HG03342 (cell line): ENCODE measurements at regions not wholly inside any gene's neighbourhood (a gene's known extent, or its start where the extent isn't known, plus 50 kb on each side); places are given as distances from the start of the nearest gene placed in this dataset.

Source experiments
- ATAC-seq: cut with Tn5 transposase; IDR thresholded peaks from one replicate; pipeline ENCODE4 v1.9.1; 2021; ENCODE audit warnings: mild to moderate bottlenecking, moderate library complexity; ENCODE audit not compliant: unreplicated experiment

DNA sequence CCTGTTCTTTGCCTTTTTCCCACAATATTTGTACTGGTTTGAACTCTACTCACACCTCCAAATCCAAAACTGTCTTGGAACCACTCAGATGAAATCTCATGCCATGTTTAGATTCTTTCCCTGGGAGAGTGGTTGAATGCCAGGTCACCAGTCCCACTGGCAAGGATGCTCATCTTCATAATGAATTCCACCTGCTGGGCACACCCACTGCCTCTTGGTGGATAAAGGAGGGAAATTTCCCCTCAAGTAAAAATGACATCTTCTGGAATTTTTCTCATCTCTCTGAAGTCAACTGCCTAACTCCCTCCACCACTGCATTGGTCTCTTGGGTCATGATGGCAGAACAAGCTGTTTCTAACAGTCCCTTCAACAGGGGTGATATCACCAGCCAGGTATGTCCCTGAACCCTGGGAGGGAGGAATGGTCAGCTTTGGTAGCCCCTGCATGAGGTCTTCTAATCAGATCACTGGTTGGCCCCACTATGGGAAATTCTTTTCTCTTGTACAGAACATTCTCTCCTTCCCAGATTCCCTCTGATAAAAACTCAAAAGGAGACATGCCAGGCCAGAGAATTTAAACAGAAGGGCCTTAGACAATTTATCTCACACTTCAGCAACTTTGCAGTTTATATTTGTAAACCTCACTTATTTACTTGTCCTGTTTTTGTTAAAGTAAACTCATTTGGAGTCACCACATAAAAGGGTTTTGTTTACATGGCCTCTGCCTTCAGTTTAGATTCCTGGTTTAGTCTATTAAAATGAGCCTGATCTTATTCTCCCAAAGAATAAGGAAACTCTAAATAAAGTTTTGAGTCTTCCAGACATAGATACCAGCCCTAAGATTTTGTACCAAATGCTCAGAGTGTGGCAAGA is 143.4 kb downstream of the WNT5A start:
- ATAC-seq = no peak

DNA sequence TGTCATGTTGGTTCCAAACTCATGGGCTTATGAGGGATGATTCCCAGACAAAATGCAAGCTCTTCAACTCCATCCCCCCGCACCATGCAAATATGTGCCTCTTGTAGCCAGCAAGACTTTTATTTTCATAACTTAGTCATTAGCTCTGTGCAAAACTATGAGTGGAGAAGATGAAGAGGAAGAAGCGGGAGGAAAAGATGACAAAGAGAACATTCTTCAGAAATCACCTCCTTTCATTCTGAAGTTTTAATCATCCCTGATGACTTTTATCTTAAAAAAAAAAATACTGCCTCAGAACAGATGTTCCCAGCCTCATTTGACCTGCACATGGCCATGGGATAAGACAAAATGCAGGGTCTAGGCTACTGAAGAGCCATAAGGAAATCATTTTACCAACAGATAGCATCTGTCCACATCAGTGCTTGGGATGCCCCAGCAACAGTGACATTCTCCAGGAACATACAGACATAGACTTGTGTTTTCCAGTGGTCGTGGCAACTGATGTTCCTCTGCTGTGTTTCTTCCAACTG is 145.5 kb downstream of the WNT5A start:
- no peak for ATAC-seq

DNA sequence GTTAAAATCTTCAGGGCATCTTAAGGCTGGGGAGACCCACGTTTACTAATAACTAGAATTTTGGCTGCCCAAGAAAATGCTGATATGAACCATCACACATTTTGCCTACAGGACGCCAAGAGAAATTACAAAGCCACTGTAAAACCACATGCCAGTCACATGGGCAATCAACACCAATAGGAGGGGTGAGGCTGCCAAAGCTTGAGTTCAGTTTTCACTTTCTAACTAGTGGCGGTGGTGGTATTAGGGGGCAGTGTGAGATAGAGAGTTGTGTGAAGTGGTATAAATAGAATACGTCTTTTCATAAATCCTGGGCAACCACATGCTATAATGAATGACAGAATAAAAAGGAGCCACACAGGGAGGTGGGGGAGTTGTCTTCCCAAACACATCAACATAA is 147.3 kb downstream of the WNT5A start:
- no peak for ATAC-seq

DNA sequence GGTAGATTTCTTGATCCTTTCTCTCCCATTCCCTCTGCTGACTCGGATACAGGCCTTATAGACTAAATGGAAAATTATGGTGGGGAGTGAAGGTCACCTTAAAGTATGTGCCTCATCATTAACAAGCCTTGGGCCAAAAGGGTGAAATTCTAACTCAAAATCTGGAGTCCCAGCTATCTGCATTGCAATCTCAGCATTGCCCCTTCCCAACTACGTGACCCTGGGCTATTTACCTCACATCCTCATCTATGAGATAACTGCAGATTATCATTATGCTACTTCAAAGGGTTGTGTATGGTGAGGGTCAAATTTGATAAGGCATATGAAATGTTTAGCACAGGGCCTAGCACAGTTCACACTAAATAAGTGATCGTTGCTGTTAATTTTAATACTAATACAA is 147.7 kb downstream of the WNT5A start:
- no peak for ATAC-seq

DNA sequence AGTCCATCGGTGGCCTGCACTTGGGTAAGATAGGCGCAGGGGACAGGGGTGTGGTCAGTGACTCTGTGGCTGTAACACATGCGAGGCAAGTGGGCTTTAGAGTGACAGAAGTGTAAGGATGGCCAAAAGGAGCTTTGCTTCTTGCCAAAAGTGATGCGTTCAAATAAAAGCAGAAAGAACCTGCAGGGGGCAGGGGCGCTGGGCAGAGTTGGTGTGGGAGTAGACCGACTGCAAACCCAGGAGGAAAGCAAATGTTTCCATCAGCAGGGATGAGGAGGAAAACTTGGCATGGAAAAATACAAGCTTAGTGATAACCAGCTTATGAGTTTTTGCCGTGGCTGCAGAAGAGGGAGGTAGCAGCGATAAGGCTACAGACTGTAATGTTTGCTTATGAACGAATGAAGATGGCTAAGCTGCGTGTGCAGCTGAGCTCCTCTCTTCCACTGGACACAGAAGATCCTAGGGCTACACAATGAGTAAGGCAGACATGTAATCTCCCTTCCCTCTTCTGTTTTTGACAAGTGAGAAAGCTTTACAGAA is 149.4 kb downstream of the WNT5A start:
- no peak for ATAC-seq

DNA sequence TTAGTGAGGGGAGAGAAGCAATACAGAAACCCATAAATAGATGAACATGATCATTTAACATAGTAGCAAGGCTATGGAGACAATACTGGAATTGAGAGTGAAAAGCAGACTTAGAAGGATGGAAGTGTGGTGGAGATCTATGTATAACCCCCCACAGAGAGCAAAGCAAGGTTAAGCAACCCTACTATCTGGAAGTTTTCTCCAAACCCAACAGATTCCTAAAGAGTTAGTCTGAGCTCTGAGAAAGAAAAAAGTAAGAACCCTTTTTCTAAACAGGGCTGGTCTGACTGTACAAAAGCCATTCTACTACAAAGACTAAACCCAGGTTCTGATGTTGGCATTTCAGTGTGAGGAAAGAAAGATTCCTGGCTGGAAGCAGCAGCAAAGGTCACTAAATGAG is 153.2 kb downstream of the WNT5A start:
- ATAC-seq = no peak

DNA sequence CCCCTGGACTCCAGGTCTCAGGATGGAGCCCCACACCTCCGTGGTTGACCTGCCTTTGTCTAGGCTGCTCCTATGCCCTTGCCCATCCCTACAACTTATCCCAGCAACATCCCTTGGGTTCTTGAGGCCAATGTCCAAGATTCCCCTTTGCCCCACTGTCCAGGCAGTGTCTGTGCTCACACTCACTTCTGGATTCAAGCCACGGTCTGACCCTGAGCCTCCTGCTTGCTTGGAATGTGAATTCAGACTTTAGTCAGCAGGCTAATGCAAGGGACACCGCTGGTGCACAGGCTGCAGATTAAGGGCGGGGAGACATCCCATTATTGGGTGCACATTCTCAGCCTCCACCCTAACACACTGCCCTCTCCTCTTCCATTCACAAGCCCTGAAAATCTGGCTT is 154.1 kb downstream of the WNT5A start:
- no peak for ATAC-seq

DNA sequence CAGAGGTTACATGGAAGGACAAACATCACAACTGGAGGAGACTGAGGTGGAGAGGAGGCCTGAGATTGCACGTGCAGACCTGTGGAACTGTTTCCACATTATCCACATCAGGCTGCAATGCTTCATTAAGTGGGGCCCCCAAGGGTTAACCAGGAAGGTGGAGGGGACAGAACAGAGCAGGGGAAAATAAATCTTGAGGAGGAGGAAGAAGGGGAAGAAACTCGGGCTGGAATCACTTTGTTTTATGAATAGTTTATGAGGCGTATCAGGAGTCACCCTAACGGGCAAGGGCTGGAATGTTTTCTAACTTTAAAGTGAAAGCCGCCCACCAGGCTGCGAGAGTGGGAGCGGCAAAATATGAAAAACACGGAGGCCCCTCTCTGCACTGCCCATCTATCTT is 154.9 kb downstream of the WNT5A start:
- no peak for ATAC-seq

DNA sequence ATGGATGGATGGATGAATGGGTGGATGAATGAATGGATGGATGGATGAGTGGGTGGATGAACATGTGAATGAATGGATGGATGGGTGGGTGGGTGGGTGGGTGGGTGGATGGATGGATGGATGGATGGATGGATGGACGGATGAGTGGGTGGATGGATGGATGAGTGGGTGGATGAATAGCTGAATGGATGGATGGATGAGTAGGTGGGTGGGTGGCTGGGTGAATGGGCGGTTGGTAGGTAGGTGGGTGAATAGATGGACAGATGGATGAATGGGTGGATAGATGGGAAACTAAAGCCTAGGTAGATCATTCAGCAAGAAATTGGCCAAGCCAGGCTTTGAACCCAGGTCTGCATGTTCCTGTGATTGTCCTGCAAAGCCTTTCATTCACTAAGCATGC is 155.6 kb downstream of the WNT5A start:
- ATAC-seq = no peak

DNA sequence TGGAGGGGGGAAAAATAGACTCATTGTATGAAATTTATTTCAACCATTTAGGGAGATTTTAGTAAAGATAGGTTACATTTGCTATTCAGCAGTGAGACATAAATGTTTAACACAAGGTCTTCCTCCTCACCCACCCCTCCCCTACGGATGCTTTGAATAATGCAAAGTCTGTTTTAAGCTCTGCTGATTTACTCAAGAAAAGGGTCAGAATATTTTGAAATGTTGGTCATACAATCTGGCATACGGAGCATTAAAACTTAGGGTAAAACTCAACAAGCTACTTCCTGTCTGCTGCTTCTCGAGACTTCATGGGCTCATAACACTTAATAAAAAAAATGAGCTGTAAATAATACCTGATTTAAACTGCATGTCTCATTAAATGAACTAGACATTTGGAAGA is 156.3 kb downstream of the WNT5A start:
- ATAC-seq = no peak

DNA sequence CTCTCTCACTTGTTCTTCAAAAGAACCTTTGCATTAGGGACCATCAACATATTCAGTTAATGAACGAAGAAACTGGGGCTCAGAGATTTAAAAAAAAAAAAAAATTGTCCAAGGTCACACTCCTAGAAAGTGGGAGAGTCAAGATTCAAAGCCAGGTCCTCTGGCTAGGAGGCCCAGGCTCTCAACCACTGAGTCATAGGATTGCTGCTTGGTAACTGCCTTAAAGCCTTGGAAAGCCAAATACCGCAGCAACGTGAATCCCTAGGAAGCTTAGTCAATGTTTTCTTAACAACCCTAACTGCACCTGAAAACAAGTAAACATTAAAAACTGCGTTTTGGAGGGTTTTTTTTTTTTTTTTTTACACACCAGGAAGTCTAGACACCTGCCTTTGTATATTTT is 156.8 kb downstream of the WNT5A start:
- no peak for ATAC-seq

DNA sequence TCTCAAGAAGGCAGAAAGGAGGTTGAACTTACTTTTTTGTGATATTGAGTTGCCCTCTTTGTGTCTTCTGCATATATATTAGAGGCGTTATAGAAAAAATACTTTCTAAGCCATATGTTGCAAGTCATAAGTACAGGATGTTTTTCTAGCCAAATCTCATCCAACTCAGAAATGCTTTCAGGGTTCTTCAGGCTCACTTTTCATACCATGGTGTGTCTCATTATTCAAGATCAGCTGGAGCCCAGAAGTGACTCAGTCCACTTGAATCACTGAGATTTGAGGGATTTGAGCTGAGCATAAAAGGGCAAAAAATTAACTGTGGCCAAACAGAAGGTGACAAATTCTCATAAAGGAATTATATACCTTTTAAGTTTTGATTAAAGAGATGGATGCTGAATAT is 157.3 kb downstream of the WNT5A start:
- ATAC-seq = no peak

DNA sequence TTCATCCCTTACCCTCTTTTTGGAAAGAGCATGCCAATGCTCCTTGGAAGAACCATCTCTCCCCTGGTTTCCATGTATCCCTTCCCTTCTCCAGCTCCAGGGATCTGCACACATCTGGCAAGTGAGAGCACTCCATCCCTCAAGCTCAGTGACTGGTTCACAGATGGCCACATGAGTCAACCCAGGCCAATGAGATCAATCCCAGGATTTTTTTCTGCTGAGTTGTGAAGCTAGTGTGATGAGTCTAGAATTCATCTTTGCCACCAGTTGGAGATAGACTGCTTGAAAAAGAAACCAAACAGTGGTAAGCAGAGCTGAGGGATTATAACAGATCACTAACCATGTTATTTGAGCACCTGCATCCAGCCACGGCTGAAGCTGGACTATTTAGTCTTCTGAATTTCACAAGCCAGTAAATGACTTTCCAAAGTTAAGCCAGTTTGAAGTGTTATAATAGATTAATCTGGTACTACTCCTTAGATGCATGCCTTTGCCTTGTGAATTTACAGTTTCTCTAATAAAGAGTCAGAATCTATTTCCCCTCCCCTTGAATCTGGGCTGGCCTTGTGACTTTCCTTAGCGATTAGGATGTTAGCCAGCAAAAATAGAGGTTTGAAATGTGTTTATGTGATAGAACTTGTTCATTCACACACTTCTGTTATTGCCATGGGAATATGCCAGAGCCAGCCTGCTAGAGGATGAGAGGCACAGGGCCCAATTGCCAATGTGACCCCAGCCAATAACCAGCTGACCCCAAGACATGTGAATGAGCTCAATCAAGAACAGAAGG is 159.8 kb downstream of the WNT5A start:
- no peak for ATAC-seq

DNA sequence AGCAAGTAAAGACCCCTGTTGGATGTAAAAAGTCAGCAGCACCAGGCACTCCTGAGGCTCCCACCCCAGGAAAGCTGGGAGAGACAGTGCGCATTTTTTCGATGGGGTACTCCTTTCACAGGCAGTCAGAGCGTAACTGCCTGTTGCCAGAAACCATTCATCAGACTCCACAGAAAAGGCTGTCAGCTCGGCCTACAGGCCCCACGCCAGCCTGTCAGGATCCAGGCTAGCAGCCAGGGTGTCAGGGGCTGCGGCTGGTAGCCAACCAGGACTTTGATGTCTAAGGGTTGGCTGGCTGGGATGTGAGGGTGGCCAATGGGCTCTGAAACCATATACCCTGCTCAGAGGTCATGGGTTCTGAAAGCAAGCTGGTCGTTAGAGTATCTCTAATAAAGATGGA is 164.5 kb downstream of the WNT5A start:
- no peak for ATAC-seq

DNA sequence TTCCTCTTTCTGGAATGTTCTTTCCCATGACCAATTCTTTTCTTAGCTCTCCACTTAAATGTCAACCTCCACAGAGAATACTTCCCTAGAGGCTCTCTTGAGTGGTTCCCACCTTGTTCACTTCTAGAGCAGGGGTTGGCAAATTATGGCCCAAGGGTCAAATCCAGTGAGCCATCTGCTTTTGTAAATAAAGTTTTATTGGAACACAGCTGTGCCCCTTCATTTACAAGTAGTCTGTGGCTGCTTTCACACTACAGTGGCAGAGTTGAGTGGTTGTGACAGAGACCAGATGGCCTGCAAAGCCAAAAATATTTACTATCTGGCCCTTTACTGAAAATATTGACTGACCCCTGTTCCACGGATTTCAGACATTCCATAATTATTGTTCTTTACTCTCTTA is 166.2 kb downstream of the WNT5A start:
- no peak for ATAC-seq

DNA sequence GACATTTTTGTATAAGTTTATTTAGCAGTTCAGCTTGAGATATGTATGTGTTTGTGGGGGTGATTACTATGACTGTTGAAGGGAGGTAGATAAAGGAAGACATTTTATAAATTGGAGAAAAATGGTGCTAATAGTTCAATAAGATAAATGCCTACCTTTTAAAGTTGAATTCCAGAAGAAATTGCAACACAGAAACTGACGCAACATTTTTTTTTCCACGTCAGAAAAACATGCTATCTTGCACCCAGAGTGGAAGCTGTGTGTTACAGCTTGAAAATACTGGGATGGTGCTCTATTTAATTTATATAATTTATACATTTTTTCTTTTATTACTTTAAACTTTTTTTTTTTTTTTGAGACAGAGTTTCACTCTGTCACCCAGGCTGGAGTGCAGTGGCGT is 171.7 kb downstream of the WNT5A start:
- ATAC-seq = no peak

DNA sequence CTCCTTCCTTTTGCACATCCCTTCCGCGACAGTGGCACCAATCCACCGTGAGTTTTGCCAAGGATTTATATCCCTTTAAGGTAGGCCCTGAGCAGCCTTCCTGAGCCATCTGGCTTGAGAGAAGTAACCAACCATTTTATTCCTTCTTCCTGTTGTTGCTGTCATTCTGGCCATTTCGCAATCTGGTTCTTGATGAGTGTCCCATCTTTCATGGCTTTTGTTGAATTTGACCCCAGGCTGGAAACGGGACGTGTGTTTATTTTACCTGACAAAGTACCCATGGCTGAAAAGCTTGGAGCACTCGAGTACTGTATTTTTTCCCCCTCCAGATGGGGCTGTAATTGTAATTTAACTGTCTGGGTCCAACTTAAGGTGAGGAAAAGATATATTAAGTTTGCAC is 173.4 kb downstream of the WNT5A start:
- no peak for ATAC-seq

DNA sequence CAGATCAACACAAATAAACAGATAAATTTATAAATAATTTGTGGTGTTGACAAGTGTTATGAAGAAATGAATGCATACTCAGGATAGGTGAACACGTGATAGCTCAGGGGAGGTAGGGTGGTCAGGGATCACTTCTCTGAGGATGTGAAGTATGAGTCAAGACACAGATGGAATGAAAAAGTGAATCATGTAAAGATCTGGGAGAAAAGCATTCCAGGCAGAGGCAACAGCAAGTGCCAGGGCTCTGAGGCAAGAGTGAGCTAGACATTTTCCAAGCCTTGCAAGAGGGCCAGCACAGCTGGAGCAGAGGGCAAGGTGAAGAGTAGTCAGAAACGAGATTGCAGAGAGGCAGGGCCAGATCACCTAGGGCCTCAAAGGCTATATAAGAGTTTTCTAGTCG is 177.8 kb downstream of the WNT5A start:
- ATAC-seq = no peak

DNA sequence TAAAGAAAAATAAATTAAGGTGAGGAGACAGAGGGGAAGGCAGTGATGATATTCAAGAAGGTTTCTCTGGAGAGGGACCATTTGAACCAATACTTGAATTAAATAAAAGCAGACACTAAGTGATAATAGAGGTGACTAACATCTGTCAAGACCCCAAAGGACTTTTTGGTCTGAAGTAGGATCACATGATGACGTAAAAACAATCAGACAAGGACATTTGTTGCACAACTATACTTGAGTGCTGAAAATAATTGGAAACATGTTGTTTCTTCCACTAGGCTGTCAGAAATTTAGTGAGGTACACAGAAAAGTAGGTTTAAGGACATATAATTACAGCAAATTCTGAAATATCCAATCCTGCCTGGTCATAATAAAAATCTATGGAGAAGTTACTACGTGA is 179.5 kb downstream of the WNT5A start:
- no peak for ATAC-seq

DNA sequence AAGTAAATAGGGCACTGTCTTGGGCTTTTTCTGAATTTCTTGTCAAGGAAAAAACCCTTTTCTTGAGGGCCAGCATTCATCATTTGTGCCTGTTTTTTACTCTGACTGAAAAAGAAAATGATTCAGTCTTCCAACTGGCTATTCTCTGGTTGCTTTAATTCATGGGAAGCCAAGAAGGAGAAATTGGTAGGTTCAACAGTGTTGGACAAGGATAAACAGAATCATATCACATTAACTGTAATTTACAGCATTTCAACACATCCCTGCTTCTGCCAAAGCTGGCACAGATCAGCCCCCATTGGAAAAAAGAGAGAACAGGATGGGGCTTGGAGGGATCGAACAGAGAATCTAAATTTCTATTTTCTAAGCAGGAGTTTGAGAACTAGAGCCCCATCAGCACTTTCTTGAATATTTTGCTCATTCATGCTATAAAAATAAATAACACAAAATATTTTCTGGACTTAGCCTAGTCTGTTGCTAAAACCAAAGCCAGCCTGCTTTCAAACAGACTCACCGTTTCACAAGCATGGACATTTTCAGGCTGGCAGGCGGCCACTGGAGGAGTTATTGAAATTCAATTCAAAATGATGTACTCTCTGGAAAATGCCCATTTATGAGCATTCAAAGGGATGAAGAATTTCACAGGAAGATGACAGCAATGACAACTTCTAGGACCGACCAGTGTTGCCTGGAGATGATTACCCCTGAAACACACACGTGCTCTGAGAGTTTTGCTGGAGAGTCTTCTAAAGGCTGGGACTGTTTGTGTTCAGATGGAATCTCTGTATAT is 181.2 kb downstream of the WNT5A start:
- ATAC-seq = no peak

DNA sequence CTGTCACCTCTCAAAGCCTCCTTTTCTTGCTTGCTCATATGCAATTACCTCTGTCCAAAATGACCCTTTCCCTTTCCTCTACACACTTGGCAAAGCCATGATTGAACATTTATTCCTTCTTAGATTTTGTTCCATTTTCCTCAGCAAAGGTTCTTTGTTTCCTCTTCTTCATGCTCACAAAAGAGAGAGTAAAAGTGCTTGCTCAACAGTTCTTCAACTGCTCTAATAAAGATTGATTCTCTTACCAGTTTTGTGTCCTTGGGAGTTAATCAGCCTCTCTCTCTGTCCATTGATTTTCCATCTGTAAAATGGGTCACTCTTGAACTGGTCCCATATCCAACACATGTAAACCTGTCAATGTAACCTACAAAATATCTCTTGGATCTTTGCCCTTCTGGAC is 186.4 kb downstream of the WNT5A start:
- ATAC-seq = no peak
